Muscle of leg (tissue), 3 donors: ENCODE measurements at regions not wholly inside any gene's neighbourhood (a gene's known extent, or its start where the extent isn't known, plus 50 kb on each side); places are given as distances from the start of the nearest gene placed in this dataset.
"Not testable (repeated sequence)": the region's sequence is repeated elsewhere in the genome, so short reads cannot be mapped to it uniquely, and the experiment has no call there.

ENCODE experiments used
- DNase-seq: peaks from one replicate; pipeline ENCODE4 v3.0.0; 2013
- H3K27ac ChIP-seq: one replicate; pipeline ENCODE4 v1.5.1; 2013; ENCODE audit warnings: mild to moderate bottlenecking, low read length, control low read depth
- H3K27me3 ChIP-seq: one replicate; pipeline ENCODE4 v1.6.1; 2013; ENCODE audit warnings: low read length; ENCODE audit not compliant: control insufficient read depth, insufficient read depth
- H3K36me3 ChIP-seq: one replicate; pipeline ENCODE4 v1.6.1; 2013; ENCODE audit warnings: low read length; ENCODE audit not compliant: control insufficient read depth, insufficient read depth
- H3K4me1 ChIP-seq: one replicate; pipeline ENCODE4 v1.6.1; 2013; ENCODE audit warnings: low read length; ENCODE audit not compliant: control insufficient read depth, insufficient read depth
- H3K4me3 ChIP-seq: one replicate; pipeline ENCODE4 v1.5.1; 2013; ENCODE audit warnings: low read length, control low read depth
- H3K9me3 ChIP-seq: replicated peaks from 2 replicates; pipeline ENCODE4 v1.6.1; 2013; ENCODE audit warnings: low read depth, low read length; ENCODE audit not compliant: control insufficient read depth
- WGBS: methylation state at CpG from one replicate; pipeline ENCODE4 v1.1.5; 2013; ENCODE audit warnings: missing lambda C conversion rate; ENCODE audit not compliant: insufficient coverage; 5-methylcytosine and 5-hydroxymethylcytosine counted together

DNA sequence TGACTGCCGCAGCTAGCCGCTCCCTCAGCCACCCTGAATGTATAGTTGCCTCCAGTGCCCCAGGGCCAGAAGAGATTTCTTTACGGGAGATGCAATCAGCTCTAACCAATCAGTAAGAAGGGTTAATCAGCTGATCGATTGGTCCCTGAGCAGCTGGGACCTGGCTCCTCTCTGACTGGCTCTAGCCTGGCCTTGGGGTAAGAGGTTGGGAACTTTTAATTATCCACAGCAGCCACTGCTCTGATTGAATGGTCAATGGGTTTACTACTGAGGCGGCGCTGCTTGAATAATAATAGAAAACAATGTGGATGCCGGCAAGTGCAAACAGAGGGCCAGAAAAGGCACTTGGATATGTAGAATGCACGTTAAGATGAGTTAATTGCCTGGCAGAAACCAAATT, 99.8 kb downstream of the TFAP2A start:
- DNase-seq, result no peak
- no peak overlapping the region for H3K4me3 ChIP-seq
- WGBS, result 60% methylated on average over 5 of the region's 8 CpGs

DNA sequence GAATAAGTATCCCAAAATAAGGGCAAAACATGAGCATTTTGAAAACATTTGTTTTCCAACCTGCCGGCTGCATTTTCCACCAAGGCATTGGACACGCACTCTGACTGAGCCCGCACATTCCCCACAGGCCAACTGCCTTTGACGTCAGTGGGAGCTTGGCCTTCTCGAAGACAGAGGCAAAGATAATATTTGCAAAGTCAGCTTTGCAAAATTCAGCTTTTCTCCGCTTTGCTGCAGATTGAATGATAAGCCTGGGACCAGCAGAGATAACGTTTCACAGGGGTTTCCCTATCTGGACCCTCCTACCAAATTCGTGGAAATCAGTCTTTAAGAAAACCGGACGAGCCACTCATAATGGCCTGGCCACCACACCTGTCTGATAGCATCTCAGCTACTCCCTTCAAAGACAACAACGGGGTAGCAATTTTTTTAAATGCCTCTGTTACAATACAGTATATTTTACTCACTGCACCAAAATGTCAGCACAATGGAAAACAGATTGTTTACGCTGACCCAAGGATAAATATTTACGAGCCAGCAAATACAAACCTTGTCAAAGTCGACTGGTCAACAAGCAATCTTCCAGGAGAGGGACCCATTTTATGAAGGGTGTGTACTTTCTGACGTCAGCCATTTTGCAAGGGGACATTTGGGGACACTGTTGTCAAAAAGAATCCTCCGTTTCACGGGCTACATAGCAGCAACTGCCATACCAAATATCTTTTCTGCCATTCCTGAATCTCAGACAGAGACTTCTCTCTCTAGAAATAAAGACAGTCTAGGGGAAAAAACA, 100.5 kb downstream of the TFAP2A start:
- no peak for DNase-seq
- no peaks in the 10 kb centered on the region for H3K27me3 ChIP-seq
- no peak overlapping the region for H3K4me3 ChIP-seq
- H3K4me1 ChIP-seq, result no peaks in the 10 kb centered on the region
- H3K36me3 ChIP-seq, result no peaks in the 10 kb centered on the region
- H3K9me3 ChIP-seq, result no peaks in the 10 kb centered on the region
- no peak overlapping the region for H3K27ac ChIP-seq
- 75% methylated on average over 11 of the region's 17 CpGs for WGBS

More for the DNA sequence above, 99.8 kb downstream of the TFAP2A start:
- Histone ChIP-seq H3K4me1 (no peaks in the 10 kb centered on the region), H3K27ac (no peak overlapping the region), H3K27me3 (no peaks in the 10 kb centered on the region), H3K36me3 (no peaks in the 10 kb centered on the region), H3K9me3 (no peaks in the 10 kb centered on the region)

DNA sequence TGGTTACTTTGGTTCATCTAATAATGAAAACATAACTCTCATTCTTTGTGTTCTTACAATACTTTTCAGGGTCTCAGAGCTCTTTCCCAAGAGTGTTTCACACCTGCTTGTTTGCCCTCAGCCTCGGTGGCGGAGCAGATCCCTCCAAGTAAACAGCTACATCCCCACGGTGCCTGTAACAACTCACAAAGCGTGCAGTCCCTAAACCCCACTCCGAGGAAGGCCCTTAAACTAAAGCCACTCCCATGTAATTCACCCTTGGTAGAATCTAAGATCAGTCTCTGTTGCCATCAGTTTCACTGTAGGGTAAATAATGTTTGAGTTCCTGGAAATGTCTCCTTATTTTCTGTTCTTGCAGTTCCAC, 101.1 kb downstream of the TFAP2A start:
- Histone ChIP-seq H3K4me1 (no peaks in the 10 kb centered on the region), H3K9me3 (no peaks in the 10 kb centered on the region), H3K27ac (no peak overlapping the region), H3K4me3 (no peak overlapping the region), H3K36me3 (no peaks in the 10 kb centered on the region), H3K27me3 (no peaks in the 10 kb centered on the region)
- no peak for DNase-seq
- 30% methylated on average over 3 of the region's 5 CpGs for WGBS

DNA sequence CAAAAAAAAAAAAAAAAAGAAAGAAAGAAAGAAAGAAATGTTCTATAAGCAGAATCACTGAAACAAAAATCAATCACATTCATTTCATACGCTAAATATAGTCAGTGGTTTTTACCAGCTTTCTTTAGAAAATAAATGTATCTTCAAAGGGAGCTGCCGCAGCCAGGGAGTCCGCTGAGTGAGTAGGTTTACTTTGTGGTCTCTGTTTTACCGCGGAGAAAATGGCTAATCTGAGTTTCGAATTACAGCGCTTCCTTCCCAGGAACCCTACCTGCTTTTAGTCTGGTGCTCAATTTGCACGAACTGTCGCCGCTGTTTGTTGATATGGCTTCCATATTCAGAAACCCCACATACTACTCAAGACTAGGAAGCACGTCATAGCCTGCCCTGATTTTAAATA, 102.4 kb downstream of the TFAP2A start:
- DNase-seq, result no peak
- Histone ChIP-seq H3K4me3 (no peak overlapping the region), H3K27ac (no peak overlapping the region), H3K4me1 (no peaks in the 10 kb centered on the region), H3K36me3 (no peaks in the 10 kb centered on the region), H3K9me3 (no peaks in the 10 kb centered on the region), H3K27me3 (no peaks in the 10 kb centered on the region)
- no CpG with 5 or more reads among the region's 11 CpGs for WGBS

DNA sequence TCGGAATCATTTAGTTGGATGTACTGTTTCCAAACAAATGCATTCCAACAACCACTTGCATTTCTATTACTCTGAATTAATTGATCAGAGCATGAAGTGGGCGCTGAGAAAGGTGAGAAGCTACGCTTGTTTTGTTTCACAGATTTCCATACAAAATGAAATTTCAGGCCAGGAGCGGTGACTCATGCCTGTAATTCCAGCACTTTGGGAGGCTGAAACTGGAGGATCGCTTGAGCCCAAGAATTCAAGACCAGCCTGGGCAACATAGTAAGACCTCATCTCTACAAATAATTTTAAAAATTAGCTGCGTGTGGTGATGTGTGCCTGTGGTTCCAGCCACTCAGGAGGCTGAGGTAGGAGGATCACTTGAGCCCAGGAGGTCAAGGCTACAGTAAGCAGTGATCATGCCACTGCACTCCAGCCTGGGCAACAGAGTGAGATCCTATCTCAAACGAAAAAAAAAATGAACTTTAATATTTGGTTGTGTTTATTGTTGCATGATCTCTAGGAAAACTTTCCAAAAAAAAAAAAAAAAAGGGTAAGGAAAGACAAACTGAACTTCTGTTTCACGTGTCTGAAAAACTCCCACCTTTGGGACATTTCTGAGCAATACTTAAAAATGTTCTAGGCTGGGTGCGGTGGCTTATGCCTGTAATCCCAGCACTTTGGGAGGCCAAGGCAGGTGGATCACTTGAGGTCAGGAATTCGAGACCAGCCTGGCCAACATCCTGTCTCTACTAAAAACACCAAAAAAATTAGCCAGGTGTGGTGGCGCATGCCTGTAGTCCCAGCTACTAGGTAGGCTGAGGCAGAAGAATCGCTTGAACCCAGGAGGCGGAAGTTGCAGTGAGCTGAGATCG, 103.1 kb downstream of the TFAP2A start:
- H3K4me3 ChIP-seq, H3K27ac ChIP-seq, H3K27me3 ChIP-seq, H3K9me3 ChIP-seq, DNase-seq, H3K4me1 ChIP-seq, H3K36me3 ChIP-seq: not testable (repeated sequence)
- 89% methylated on average over 4 of the region's 14 CpGs for WGBS

DNA sequence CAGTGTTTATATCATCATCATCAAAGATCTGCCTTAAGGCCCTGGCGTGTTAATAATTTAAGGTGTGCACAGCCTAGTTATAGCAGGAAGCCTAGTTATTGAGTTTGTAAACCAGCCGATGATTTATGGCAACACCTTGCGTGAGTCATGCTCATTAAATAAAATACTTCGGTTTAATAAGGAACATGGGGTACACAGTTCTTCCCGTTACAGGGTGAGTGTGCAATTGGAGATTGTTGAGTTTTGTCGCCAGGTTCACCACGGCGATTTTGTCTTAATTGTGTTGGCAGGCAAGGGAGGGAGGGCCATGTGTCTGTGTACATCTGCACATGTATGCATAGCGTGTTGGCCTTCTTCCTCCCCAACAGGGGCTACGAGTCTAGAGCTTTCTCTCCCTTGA, 104.0 kb downstream of the TFAP2A start:
- no peaks in the 10 kb centered on the region for H3K36me3 ChIP-seq
- no peaks in the 10 kb centered on the region for H3K27me3 ChIP-seq
- H3K27ac ChIP-seq, result no peak overlapping the region
- no CpG with 5 or more reads among the region's 10 CpGs for WGBS
- no peaks in the 10 kb centered on the region for H3K4me1 ChIP-seq
- no peaks in the 10 kb centered on the region for H3K9me3 ChIP-seq
- DNase-seq, result no peak
- no peak overlapping the region for H3K4me3 ChIP-seq

DNA sequence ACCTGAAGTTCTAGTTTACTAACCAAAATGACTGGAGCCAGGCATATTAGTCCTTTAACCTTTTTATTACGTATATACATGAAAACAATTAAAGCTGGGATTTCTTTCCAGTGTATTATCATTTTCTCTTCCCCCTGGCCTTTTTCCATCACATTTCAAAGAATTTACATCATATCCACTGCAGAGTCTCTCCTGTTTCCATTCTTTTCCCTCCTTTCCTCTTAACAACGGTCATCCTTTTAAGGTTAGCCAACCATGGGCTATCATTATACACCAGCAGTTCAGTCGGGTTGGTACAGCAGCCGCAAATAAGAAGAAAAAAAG, 104.6 kb downstream of the TFAP2A start:
- WGBS, result no CpG with 5 or more reads among the region's 4 CpGs
- Histone ChIP-seq H3K9me3 (no peaks in the 10 kb centered on the region), H3K36me3 (no peaks in the 10 kb centered on the region), H3K4me1 (no peaks in the 10 kb centered on the region), H3K27ac (no peak overlapping the region), H3K27me3 (no peaks in the 10 kb centered on the region), H3K4me3 (no peak overlapping the region)
- peak; percentile 15 for DNase-seq

DNA sequence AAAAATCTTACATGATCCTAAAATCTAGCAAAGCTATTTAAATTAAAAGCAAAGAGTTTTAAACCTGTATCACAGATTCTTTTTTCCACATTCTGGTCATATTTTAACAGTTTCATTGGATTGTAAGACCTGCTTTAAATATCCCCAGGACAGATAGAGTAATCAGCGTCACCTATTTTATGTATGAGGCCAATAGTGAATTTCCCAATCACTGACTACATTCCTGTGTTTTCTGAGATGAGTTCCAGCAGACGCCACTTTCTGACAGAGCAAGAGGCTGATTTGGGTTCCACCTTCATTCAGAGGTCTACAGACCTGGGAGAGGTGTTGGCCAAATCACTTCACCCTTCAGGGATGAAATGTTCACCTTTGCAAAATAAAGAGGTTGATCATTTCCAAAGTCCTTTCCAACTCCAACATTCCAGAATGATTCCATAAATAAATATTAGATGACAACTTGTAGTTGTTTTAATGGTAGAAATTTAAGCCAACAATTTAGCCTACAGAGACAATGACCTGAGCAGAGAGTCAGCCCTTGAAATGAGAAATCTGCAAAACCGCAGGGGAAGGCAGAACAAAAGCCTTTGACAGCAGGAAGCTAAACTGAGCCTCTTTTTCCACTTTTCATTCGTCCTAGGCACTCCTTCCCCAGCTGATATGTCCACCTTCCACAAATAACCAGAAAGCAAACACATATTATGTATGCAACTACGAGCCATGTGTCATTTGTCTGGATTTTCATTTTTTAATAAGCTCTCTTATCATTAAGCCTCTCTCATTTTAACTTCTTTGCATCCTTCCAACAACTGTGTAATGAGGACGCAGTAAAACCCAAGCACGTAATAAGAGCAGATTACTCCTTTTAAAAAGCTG, 105.2 kb downstream of the TFAP2A start:
- H3K9me3 ChIP-seq, result no peaks in the 10 kb centered on the region
- no peak overlapping the region for H3K27ac ChIP-seq
- no peaks in the 10 kb centered on the region for H3K36me3 ChIP-seq
- no peaks in the 10 kb centered on the region for H3K4me1 ChIP-seq
- H3K27me3 ChIP-seq, result no peaks in the 10 kb centered on the region
- 23% methylated on average over 3 of the region's 7 CpGs for WGBS
- no peak overlapping the region for H3K4me3 ChIP-seq
- DNase-seq, result peak; percentile 4

DNA sequence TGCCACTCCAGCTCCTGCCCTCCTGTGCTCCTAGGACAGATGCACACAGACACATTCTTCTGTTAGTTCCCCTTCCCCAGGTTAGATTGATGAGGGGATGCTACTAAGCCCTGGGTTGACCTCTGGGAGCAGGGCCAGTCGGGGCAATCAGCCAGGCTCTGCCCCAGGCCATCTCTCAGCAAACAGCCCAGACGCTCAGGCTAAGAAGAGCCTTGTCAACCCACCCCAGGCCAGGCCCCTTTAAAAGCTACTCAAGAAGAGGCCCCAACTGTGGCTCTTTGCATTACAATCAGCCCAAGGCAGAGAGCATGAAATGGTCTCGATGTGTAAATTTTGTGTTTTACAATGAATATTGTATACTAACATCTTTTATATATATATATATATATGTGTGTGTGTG, 107.4 kb downstream of the TFAP2A start:
- Histone ChIP-seq H3K27ac (no peak overlapping the region), H3K9me3 (no peaks in the 10 kb centered on the region), H3K4me3 (no peak overlapping the region), H3K4me1 (no peaks in the 10 kb centered on the region), H3K27me3 (no peaks in the 10 kb centered on the region), H3K36me3 (no peaks in the 10 kb centered on the region)
- no CpG with 5 or more reads among the region's 3 CpGs for WGBS
- DNase-seq, result no peak

DNA sequence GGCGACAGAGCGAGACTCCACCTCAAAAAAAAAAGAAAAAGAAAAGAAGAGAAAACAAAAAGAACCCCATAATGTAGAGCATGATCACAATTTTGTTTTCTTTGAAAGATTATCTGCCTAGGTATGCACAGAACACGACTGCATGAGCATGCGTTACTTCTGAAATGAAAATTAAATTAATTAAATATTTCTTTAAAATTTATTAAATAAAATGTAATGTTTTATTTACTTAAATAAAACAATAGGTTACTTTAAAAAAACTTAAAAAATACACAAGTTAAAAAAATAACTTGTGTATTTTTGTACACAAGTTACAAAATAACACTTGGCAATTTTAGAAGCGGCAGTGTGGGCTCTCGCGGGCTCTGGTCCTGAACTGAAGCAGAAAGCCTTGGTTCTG, 107.8 kb downstream of the TFAP2A start:
- H3K9me3 ChIP-seq, result no peaks in the 10 kb centered on the region
- H3K27me3 ChIP-seq, result no peaks in the 10 kb centered on the region
- H3K36me3 ChIP-seq, result no peaks in the 10 kb centered on the region
- no peak overlapping the region for H3K4me3 ChIP-seq
- no peak overlapping the region for H3K27ac ChIP-seq
- DNase-seq, result no peak
- WGBS, result no CpG with 5 or more reads among the region's 7 CpGs
- no peaks in the 10 kb centered on the region for H3K4me1 ChIP-seq
